ENCODE measurements at regions not wholly inside any gene's neighbourhood (a gene's known extent, or its start where the extent isn't known, plus 50 kb on each side); places are given as distances from the start of the nearest gene placed in this dataset.

GRCh38 chr21:19937619-19938018, 1060.6 kb upstream of the NCAM2 start:
- Mint-ChIP-seq H3K27me3 (no peaks in the 10 kb centered on the region), H3K4me3 (no peak overlapping the region), H3K36me3 (no peaks in the 10 kb centered on the region), H3K9me3 (peaks cover 0 to 15% (median 3%) of the 10 kb centered on the region in 3 donors), H3K27ac (no peak overlapping the region), H3K4me1 (no peaks in the 10 kb centered on the region)

DNA sequence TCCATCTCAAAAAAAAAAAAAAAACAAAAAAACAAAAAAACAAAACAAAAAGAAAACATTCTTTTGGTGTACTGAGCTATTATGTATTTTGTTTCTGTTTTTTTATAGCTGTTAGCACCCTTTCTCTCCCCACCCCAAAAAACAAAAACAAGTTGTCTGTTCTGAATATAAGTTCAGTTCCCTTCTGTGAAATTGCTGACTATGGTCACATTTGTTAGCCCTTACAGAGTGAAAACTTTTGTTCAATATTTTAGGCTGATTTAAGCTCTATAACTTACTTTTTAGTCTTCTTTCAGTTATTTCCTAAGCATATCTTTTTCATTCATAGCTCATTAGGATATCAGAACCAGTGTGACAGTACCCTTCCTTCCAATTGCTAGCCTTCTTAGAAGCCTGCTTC, 1056.6 kb upstream of the NCAM2 start:
- Mint-ChIP-seq H3K9me3 (peaks cover 3 to 12% (median 4%) of the 10 kb centered on the region in 3 donors), H3K27me3 (no peaks in the 10 kb centered on the region), H3K27ac (no peak overlapping the region), H3K36me3 (no peaks in the 10 kb centered on the region), H3K4me1 (no peaks in the 10 kb centered on the region), H3K4me3 (no peak overlapping the region)

- Mint-ChIP-seq H3K27me3 (no peaks in the 10 kb centered on the region), H3K36me3 (peaks cover 2% of the 10 kb centered on the region), H3K27ac (no peak overlapping the region), H3K4me1 (no peaks in the 10 kb centered on the region), H3K4me3 (no peak overlapping the region), H3K9me3 (peaks cover 1 to 9% (median 5%) of the 10 kb centered on the region in 3 donors)
Measured at GRCh38 chr21:19950347-19950746, 1047.9 kb upstream of the NCAM2 start.

- Mint-ChIP-seq H3K27ac (no peak overlapping the region), H3K27me3 (no peaks in the 10 kb centered on the region), H3K4me3 (no peak overlapping the region), H3K36me3 (no peaks in the 10 kb centered on the region), H3K4me1 (no peaks in the 10 kb centered on the region), H3K9me3 (peaks cover 0 to 13% (median 10%) of the 10 kb centered on the region in 3 donors)
Measured at GRCh38 chr21:19969156-19969555, 1029.1 kb upstream of the NCAM2 start.

DNA sequence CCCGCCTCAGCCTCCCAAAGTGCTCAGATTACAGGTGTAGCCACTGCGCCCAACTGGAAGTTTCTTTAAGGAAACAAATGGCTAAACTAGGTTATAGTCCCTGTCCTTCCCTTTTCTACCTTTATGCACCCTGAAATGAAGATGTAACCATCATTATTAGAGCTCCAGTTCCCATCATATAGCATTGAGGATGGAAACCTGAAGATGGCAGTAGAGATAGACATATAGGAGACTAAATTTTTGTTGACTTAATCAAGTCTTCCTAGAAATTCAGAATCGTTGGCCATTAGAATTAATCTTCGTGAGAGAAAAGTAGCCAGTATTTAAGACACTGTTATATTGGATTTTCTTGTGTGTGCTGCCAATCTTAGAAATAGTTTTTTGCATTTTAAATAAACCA, 1016.3 kb upstream of the NCAM2 start:
- Mint-ChIP-seq H3K27ac (no peak overlapping the region), H3K36me3 (no peaks in the 10 kb centered on the region), H3K27me3 (no peaks in the 10 kb centered on the region), H3K9me3 (peaks cover 0 to 4% (median 0%) of the 10 kb centered on the region in 3 donors), H3K4me1 (no peaks in the 10 kb centered on the region), H3K4me3 (no peak overlapping the region)

GRCh38 chr21:19986396-19986795, 1011.8 kb upstream of the NCAM2 start:
- H3K27ac Mint-ChIP-seq, result no peak overlapping the region
- H3K4me1 Mint-ChIP-seq, result no peaks in the 10 kb centered on the region
- no peaks in the 10 kb centered on the region for H3K27me3 Mint-ChIP-seq
- H3K36me3 Mint-ChIP-seq, result no peaks in the 10 kb centered on the region
- peaks cover 0 to 11% (median 5%) of the 10 kb centered on the region in 3 donors for H3K9me3 Mint-ChIP-seq
- no peak overlapping the region for H3K4me3 Mint-ChIP-seq

DNA sequence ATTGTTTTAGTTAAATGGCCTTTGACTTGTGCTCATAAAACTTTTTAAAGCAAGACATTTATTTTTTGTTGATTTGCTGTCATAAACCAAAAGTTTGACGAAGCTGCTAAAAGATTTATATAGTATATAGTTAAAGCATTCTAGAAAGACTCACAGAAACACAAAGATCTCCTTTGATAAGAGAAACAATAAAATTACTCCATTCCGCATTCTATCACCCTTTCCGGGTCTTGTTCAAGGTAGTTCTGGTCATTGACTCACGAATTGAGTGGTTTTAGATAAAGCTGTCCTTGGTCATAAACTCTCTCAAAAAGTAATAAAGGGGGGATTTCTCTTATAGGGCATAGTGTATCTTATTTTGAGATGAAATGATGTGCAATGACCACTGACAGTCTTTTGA, 1010.5 kb upstream of the NCAM2 start:
- H3K9me3 Mint-ChIP-seq, result peaks cover 0 to 18% (median 5%) of the 10 kb centered on the region in 3 donors
- H3K4me3 Mint-ChIP-seq, result no peak overlapping the region
- H3K4me1 Mint-ChIP-seq, result no peaks in the 10 kb centered on the region
- H3K27ac Mint-ChIP-seq, result no peak overlapping the region
- no peaks in the 10 kb centered on the region for H3K27me3 Mint-ChIP-seq
- H3K36me3 Mint-ChIP-seq, result no peaks in the 10 kb centered on the region

- Mint-ChIP-seq H3K4me1 (no peaks in the 10 kb centered on the region), H3K27me3 (no peaks in the 10 kb centered on the region), H3K4me3 (no peak overlapping the region), H3K9me3 (peaks cover 0 to 19% (median 5%) of the 10 kb centered on the region in 3 donors), H3K27ac (no peak overlapping the region), H3K36me3 (no peaks in the 10 kb centered on the region)
Measured at GRCh38 chr21:19992540-19992939, 1005.7 kb upstream of the NCAM2 start.

DNA sequence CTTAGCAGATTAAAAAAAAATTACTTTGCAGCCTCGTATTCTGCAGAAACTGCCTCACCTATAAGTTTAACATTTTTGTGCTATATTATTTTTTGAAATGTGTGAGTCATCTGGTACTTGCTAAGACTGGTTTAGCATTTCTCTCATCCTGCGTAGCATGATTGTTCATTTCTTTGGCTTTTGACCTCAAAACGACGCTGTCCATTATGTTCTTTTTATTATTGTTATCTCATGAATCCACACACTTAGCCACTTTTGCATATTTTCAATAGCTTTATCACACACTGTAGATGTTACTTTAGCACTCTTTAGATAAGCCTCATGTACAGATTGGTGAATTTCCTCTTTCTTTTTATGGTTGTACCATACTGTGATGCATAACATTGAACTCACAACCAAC, 1004.9 kb upstream of the NCAM2 start:
- H3K27me3 Mint-ChIP-seq, result no peaks in the 10 kb centered on the region

GRCh38 chr21:19995253-19995652, 1003.0 kb upstream of the NCAM2 start:
- H3K36me3 Mint-ChIP-seq, result no peaks in the 10 kb centered on the region
- no peak overlapping the region for H3K4me3 Mint-ChIP-seq
- peaks cover 0 to 18% (median 2%) of the 10 kb centered on the region in 3 donors for H3K9me3 Mint-ChIP-seq
- peaks cover 0 to 2% (median 0%) of the 10 kb centered on the region in 3 donors for H3K4me1 Mint-ChIP-seq
- no peak overlapping the region for H3K27ac Mint-ChIP-seq
- no peaks in the 10 kb centered on the region for H3K27me3 Mint-ChIP-seq

More for the DNA sequence above, 1004.9 kb upstream of the NCAM2 start:
- Mint-ChIP-seq H3K36me3 (no peaks in the 10 kb centered on the region), H3K27ac (no peak overlapping the region), H3K4me1 (no peaks in the 10 kb centered on the region), H3K4me3 (no peak overlapping the region), H3K9me3 (peaks cover 0 to 15% (median 5%) of the 10 kb centered on the region in 3 donors)

GRCh38 chr21:19998453-19998852, 999.8 kb upstream of the NCAM2 start:
- Mint-ChIP-seq H3K4me3 (no peak overlapping the region), H3K27ac (no peak overlapping the region), H3K36me3 (no peaks in the 10 kb centered on the region), H3K27me3 (no peaks in the 10 kb centered on the region), H3K9me3 (peaks cover 0 to 3% (median 2%) of the 10 kb centered on the region in 3 donors), H3K4me1 (peaks cover 0 to 2% (median 0%) of the 10 kb centered on the region in 3 donors)

DNA sequence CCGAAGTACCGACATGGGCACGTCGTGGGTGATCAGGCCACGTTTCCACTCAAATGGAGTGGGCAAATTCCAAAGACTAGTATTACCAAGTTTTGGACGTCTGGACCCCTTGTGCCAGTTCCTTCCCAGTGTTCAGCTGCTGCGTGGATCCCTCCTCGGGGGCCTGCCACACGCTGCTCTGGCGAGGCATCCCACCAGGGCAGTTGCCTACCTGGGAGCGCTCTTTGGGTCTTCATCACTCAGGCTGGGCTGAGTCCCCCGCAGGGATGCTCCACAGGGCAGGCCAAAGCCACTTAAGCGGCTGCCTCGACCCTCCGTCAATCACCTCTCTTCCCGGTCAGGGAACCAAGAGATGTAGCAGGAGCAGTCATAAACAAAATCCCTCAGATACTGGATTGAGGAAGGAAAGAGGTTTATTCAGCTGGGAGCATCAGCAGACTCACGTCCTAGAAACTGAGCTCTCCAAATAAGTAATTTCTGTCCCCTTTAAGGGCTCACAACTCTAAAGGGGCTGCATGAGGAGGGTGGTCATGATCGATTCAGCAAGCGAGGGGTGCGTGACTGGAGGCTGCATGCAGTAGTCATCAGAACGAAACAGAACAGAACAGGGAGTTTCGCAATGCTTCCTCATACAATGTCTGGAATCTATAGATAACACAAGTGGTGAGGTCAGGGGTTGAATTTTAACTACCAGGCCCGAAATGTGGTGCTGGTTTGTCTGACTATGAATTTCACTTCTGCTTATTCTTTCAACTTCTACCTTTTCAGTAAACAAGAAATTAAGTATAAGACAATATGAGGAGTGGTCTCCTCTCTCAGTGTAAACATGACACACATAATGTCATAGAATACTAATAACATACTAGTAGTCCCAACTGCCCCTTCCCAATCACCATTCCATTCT, 998.6 kb upstream of the NCAM2 start:
- peaks cover 0 to 3% (median 2%) of the 10 kb centered on the region in 3 donors for H3K9me3 Mint-ChIP-seq
- no peaks in the 10 kb centered on the region for H3K36me3 Mint-ChIP-seq
- no peaks in the 10 kb centered on the region for H3K27me3 Mint-ChIP-seq
- H3K4me1 Mint-ChIP-seq, result peaks cover 0 to 2% (median 0%) of the 10 kb centered on the region in 3 donors
- H3K27ac Mint-ChIP-seq, result no peak overlapping the region
- H3K4me3 Mint-ChIP-seq, result no peak overlapping the region

DNA sequence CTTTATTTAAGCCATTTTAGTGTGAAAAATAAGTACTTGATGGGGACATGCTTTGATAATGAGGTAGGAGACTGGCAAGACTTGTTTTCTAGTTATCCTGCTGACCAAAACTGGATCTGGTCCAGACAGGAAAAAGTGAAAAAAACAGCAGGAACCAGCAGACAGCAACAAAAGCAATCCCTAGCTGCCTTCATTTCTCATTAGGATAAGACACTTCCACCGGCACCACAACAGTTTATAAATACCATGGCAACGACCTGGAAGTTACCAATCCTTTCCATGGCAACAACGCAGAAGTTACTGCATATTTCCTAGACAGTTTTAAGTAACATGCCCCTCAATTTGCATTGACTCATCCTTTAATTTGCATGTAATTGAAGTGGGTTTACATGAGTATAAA, 993.8 kb upstream of the NCAM2 start:
- Mint-ChIP-seq H3K36me3 (no peaks in the 10 kb centered on the region), H3K4me1 (peaks cover 0 to 2% (median 0%) of the 10 kb centered on the region in 3 donors), H3K27ac (no peak overlapping the region), H3K4me3 (no peak overlapping the region), H3K27me3 (no peaks in the 10 kb centered on the region), H3K9me3 (peaks cover 0 to 4% (median 0%) of the 10 kb centered on the region in 3 donors)

DNA sequence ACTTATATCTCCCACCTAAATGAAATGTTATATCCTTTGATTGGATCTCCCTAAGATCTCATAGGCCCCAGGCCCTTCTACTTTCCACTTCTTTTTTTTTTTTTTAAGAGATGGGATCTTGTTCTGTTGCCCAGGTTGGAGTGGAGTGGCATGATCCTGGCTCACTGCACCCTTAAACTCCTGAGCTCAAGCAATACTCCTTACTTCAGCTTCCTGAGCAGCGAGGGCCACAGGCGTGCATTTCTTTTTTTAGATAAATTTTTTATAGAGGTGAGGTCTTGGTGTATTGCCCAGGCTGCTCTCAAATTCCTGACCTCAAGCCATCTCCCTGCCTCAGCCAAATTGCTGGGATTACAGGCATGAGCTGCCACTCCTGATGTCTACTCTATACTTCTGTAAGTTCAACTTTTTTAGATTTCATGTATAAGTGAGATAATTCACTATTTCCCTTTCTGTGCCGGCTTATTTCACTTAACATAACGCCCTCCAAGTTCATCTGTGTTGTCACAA, 987.5 kb upstream of the NCAM2 start:
- peaks cover 0 to 8% (median 3%) of the 10 kb centered on the region in 3 donors for H3K9me3 Mint-ChIP-seq
- H3K4me1 Mint-ChIP-seq, result no peaks in the 10 kb centered on the region
- H3K4me3 Mint-ChIP-seq, result no peak overlapping the region
- no peaks in the 10 kb centered on the region for H3K27me3 Mint-ChIP-seq
- no peaks in the 10 kb centered on the region for H3K36me3 Mint-ChIP-seq
- H3K27ac Mint-ChIP-seq, result no peak overlapping the region

DNA sequence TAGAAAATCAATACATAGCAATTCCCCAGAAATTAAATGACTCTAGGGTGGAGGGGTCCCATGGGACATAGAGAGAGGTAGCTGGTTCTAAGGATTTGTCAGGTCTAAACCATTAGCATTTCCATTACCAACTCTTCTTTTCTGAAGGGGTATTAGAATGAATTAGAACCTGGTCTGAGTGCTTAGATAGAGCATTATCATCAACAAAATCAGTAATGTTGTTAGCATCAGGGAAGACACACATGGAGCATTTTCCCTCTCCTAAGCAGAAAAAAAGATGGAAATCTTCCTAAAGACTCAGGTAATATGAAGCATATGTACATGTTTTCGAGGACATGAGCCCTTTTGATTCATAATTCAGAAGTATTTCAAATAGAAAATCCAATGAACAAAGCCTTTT, 984.4 kb upstream of the NCAM2 start:
- Mint-ChIP-seq H3K36me3 (no peaks in the 10 kb centered on the region), H3K27me3 (no peaks in the 10 kb centered on the region), H3K4me1 (no peaks in the 10 kb centered on the region), H3K27ac (no peak overlapping the region), H3K4me3 (no peak overlapping the region), H3K9me3 (peaks cover 0 to 4% (median 3%) of the 10 kb centered on the region in 3 donors)

Measured in IgD-negative memory B cell (primary cell).